SK-N-MC (cell line): ENCODE measurements at regions not wholly inside any gene's neighbourhood (a gene's known extent, or its start where the extent isn't known, plus 50 kb on each side); places are given as distances from the start of the nearest gene placed in this dataset.

Experiments
- EZH2 ChIP-seq: fragments of 200-600 bp; sonication (generic); IDR thresholded peaks from one replicate; pipeline ENCODE4 v1.6.1; 2017; ENCODE audit warnings: antibody characterized with exemption
- POLR2AphosphoS5 ChIP-seq: IDR thresholded peaks from 2 replicates; pipeline ENCODE4 v1.6.1; 2012; ENCODE audit warnings: mild to moderate bottlenecking, low read depth, low read length, borderline replicate concordance

DNA sequence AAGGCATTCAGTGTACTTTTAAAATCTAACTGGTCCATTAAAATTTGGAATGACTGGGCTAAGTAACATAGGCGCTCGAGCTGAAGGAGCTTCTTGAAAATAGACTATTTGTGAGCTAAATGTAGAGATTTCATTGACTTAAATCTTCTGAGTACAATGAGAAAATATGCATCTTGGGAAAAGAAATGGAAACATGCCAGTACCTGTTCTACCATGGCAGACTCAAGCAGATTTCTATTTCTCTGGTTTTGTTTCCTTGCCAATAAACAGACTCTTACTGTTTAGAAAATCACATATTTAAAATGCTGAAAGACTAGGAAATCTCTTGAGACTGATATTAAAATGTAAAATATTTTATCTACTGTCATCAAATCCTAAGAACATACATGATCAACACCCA, 678.1 kb downstream of the FAT4 start:
- TF ChIP-seq EZH2 (no peak), POLR2AphosphoS5 (no peak)
